ENCODE measurements at regions not wholly inside any gene's neighbourhood (a gene's known extent, or its start where the extent isn't known, plus 50 kb on each side); places are given as distances from the start of the nearest gene placed in this dataset.

DNA sequence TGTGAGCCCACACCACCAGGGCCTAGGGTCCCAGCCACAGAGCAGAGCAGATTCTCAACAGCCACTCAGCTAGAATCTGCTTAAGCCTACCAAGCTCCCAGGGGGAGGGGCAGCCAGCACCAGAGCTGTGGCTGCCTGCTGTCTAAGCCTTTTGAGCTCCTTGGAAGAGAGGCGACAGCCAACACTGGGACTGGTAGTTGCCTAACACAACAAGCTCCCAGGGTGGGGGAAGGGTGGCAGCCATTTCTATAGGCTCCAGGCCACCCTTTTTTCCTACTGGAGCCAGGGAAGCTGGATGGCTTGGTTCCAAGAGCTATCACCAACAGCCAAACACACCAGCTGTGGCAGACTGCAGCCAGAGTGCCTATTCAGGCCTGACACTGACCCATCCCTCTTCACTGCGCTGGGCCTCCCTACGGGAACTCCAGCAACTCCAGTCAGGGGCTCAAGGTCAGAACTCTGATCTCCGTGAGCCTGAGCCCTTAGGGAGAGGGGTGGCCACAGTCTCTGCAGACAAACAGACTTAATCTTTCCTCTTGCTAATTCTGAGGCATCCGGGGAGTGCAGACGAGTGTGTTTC lies 1824.3 kb upstream of the CELF4 start:
- no peaks in the 10 kb centered on the region for H3K27me3 ChIP-seq
- DNase-seq (ENCODE audit: low spot score in 2 of 2) = no peak
- H3K27ac ChIP-seq = no peak overlapping the region
- no peaks in the 10 kb centered on the region for H3K9me3 ChIP-seq
- WGBS = no CpG with 5 or more reads among the region's 6 CpGs
- no peaks in the 10 kb centered on the region for H3K4me1 ChIP-seq
- TF ChIP-seq POLR2AphosphoS5 (IDR thresholded peaks at IDR 0.05) (no peak), POLR2A (IDR thresholded peaks at IDR 0.05) (no peak), EP300 (IDR thresholded peaks at IDR 0.05) (no peak)
- TF ChIP-seq, protein P1, sequence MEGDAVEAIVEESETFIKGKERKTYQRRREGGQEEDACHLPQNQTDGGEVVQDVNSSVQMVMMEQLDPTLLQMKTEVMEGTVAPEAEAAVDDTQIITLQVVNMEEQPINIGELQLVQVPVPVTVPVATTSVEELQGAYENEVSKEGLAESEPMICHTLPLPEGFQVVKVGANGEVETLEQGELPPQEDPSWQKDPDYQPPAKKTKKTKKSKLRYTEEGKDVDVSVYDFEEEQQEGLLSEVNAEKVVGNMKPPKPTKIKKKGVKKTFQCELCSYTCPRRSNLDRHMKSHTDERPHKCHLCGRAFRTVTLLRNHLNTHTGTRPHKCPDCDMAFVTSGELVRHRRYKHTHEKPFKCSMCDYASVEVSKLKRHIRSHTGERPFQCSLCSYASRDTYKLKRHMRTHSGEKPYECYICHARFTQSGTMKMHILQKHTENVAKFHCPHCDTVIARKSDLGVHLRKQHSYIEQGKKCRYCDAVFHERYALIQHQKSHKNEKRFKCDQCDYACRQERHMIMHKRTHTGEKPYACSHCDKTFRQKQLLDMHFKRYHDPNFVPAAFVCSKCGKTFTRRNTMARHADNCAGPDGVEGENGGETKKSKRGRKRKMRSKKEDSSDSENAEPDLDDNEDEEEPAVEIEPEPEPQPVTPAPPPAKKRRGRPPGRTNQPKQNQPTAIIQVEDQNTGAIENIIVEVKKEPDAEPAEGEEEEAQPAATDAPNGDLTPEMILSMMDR (IDR thresholded peaks at IDR 0.05) = no peak
- H3K4me3 ChIP-seq = no peak overlapping the region
- H3K36me3 ChIP-seq = no peaks in the 10 kb centered on the region

DNA sequence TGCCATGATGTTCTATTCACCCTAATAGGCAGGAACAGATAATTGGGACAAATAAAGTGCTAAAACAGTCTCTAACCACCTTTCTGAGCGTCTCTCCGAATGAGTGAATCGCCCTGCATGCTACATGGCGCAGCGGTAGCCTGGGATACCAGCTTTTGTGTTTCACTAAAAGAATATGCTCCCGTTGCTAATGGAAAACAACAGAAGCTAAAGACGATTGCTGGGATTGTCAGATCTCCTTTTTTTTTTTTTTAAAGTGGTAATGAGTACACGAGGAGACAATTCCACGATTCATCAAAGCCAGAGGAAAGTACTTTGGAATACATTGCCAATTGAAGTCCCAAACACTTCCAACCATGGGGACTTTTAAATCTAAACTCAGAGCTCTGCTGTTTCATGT lies 1815.3 kb upstream of the CELF4 start:
- Histone ChIP-seq H3K27me3 (no peaks in the 10 kb centered on the region), H3K9me3 (no peaks in the 10 kb centered on the region), H3K27ac (no peak overlapping the region), H3K36me3 (no peaks in the 10 kb centered on the region), H3K4me1 (no peaks in the 10 kb centered on the region), H3K4me3 (no peak overlapping the region)
- DNase-seq (ENCODE audit: low spot score in 2 of 2) = no peak
- TF ChIP-seq POLR2A (IDR thresholded peaks at IDR 0.05) (no peak), POLR2AphosphoS5 (IDR thresholded peaks at IDR 0.05) (no peak), EP300 (IDR thresholded peaks at IDR 0.05) (no peak)
- TF ChIP-seq, protein P1 (IDR thresholded peaks at IDR 0.05) = no peak
- WGBS = 74% methylated on average over 9 of the region's 9 CpGs

DNA sequence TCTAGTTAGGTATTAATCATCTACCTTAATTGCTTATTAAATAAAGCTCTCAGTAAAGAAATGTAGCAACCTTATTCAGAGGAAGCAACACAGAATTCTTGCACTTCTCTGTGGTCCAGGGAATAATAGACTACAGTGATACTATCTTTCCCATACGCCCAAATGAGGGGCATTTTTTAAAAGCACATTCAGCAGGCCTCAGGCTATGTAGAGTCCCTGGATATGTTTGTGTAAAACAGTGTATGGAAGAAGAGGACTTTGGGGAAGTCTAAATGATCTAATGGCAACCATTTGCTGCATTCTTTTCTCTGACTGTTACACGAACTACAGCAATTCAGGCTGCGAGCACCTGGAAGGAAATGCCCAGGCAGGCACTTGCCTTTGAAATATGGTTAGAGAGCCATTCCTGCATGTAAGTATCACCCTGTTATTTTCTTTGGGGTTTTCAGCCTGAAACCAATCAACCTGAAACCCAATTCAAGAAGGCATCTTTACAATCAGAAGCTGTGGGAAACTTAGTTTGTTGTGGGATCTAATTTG lies 1814.7 kb upstream of the CELF4 start:
- H3K9me3 ChIP-seq = no peaks in the 10 kb centered on the region
- WGBS = 82% methylated on average over 3 of the region's 3 CpGs

DNA sequence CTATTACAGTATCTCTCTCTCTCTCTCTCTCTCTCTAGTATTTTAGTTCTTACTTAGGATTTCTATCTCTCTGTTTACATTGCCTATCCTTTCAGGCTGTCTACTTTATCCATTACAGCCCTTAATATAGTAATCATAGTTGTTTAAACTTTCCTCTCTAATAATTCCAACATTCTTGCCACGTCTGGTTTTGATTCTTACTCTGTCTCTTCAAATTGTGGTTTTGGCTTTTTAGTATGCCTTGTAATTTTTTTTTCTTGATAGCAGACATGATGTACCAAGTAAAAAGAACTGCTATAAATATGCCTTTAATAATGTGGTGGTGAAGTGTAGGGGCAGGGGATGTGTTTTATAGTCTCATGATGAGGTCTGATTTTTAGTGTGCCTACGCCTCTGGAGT lies 1809.5 kb upstream of the CELF4 start:
- no peaks in the 10 kb centered on the region for H3K9me3 ChIP-seq
- H3K27me3 ChIP-seq = no peaks in the 10 kb centered on the region
- TF ChIP-seq POLR2A (IDR thresholded peaks at IDR 0.05) (no peak), POLR2AphosphoS5 (IDR thresholded peaks at IDR 0.05) (no peak), EP300 (IDR thresholded peaks at IDR 0.05) (no peak)
- TF ChIP-seq, protein P1 (IDR thresholded peaks at IDR 0.05) = no peak
- H3K27ac ChIP-seq = no peak overlapping the region
- no peaks in the 10 kb centered on the region for H3K4me1 ChIP-seq
- 55% methylated on average over 2 of the region's 2 CpGs for WGBS
- H3K36me3 ChIP-seq = no peaks in the 10 kb centered on the region
- DNase-seq (ENCODE audit: low spot score in 2 of 2) = no peak
- no peak overlapping the region for H3K4me3 ChIP-seq

More for the DNA sequence above, 1814.7 kb upstream of the CELF4 start:
- H3K36me3 ChIP-seq = no peaks in the 10 kb centered on the region
- H3K4me3 ChIP-seq = no peak overlapping the region
- H3K4me1 ChIP-seq = no peaks in the 10 kb centered on the region
- no peak for TF ChIP-seq EP300 (IDR thresholded peaks at IDR 0.05)
- no peak for TF ChIP-seq POLR2A (IDR thresholded peaks at IDR 0.05)
- TF ChIP-seq, protein P1 (IDR thresholded peaks at IDR 0.05) = no peak
- TF ChIP-seq POLR2AphosphoS5 (IDR thresholded peaks at IDR 0.05) = no peak
- no peak for DNase-seq (ENCODE audit: low spot score in 2 of 2)
- H3K27ac ChIP-seq = no peak overlapping the region
- no peaks in the 10 kb centered on the region for H3K27me3 ChIP-seq

DNA sequence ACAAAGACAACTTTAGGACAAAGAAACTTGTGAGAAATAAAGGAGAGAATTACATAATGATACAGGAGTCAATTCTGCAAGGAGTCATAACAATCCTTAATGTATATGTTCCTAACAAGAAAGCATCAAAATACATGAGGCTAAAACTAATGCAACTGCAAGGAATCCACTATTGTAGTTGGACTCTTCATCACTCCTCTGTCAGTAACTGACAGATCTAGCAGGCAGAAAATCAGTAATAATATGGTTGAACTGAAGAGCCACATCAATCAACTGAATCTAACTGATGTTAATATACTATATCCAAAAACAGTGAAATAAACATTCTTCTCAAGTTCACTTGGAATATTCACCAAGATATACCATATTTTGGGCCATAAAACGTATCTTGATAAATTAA lies 1806.4 kb upstream of the CELF4 start:
- Histone ChIP-seq H3K36me3 (no peaks in the 10 kb centered on the region), H3K4me1 (no peaks in the 10 kb centered on the region), H3K4me3 (no peak overlapping the region), H3K9me3 (no peaks in the 10 kb centered on the region), H3K27ac (no peak overlapping the region), H3K27me3 (no peaks in the 10 kb centered on the region)
- TF ChIP-seq EP300 (IDR thresholded peaks at IDR 0.05) (no peak), POLR2A (IDR thresholded peaks at IDR 0.05) (no peak), POLR2AphosphoS5 (IDR thresholded peaks at IDR 0.05) (no peak)
- TF ChIP-seq, protein P1 (IDR thresholded peaks at IDR 0.05) = no peak
- WGBS = 95% methylated on average over 1 of the region's 1 CpG
- DNase-seq (ENCODE audit: low spot score in 2 of 2) = no peak
